CD14-positive monocyte (primary cell): ENCODE measurements at regions not wholly inside any gene's neighbourhood (a gene's known extent, or its start where the extent isn't known, plus 50 kb on each side); places are given as distances from the start of the nearest gene placed in this dataset.

ENCODE experiments used
- DNase-seq, 3 donors: peaks; one replicate each; pipeline ENCODE4 v3.0.0-alpha.2; 2011 to 2022
- H2AFZ ChIP-seq: 2 replicates; pipeline ENCODE4 v1.6.0; 2012; ENCODE audit warnings: mild to moderate bottlenecking, low read depth, low read length, inconsistent platforms; ENCODE audit not compliant: insufficient read depth, poor library complexity, severe bottlenecking
- H3K27ac ChIP-seq, 2 donors: 1 replicate in 1 of 2; 2 replicates in 1 of 2; pipeline ENCODE4 v1.5.1; 2012 to 2013; ENCODE audit warnings: low read length in 2 of 2, control low read depth in 1 of 2, inconsistent platforms in 1 of 2, low read depth in 1 of 2, mild to moderate bottlenecking in 1 of 2
- H3K27me3 ChIP-seq, 2 donors: one replicate each; pipeline versions ENCODE4 v1.6.0 to v1.6.1; 2011 to 2013; ENCODE audit warnings: low read length in 2 of 2; ENCODE audit not compliant: control insufficient read depth in 2 of 2, insufficient read depth in 2 of 2
- H3K36me3 ChIP-seq, 2 donors: replicated peaks in 1 of 2; 1 replicate in 1 of 2; 2 replicates in 1 of 2; pipeline versions ENCODE4 v1.5.1 to v1.6.1; 2012 to 2013; ENCODE audit warnings: low read length in 2 of 2, control low read depth in 1 of 2, inconsistent platforms in 1 of 2, mild to moderate bottlenecking in 1 of 2; ENCODE audit not compliant: insufficient read depth in 2 of 2, control insufficient read depth in 1 of 2
- H3K4me1 ChIP-seq, 2 donors: 1 replicate in 1 of 2; 2 replicates in 1 of 2; pipeline versions ENCODE4 v1.5.1 to v1.6.1; 2012 to 2013; ENCODE audit warnings: low read length in 2 of 2, control low read depth in 1 of 2, inconsistent platforms in 1 of 2, mild to moderate bottlenecking in 1 of 2, moderate library complexity in 1 of 2; ENCODE audit not compliant: insufficient read depth in 2 of 2, control insufficient read depth in 1 of 2
- H3K4me2 ChIP-seq: replicated peaks from 2 replicates; pipeline ENCODE3; 2012; ENCODE audit warnings: low read length, moderate library complexity, mild to moderate bottlenecking; ENCODE audit not compliant: poor library complexity, severe bottlenecking; ENCODE audit errors: extremely low read depth
- H3K4me3 ChIP-seq, 3 experiments: fragments of 200-600 bp in 1 of 3; sonication (generic) in 1 of 3; replicated peaks in 1 of 3; 1 replicate in 2 of 3; 2 replicates in 1 of 3; pipeline ENCODE4 v1.5.1; 2011 to 2013; ENCODE audit warnings: low read length in 3 of 3, mild to moderate bottlenecking in 3 of 3, control low read depth in 2 of 3, low read depth in 2 of 3, inconsistent platforms in 1 of 3, moderate library complexity in 1 of 3
- H3K79me2 ChIP-seq: 2 replicates; pipeline ENCODE4 v1.6.0; 2012; ENCODE audit warnings: mild to moderate bottlenecking, control low read depth, inconsistent platforms, low read length, moderate library complexity; ENCODE audit not compliant: insufficient read depth
- H3K9ac ChIP-seq: 2 replicates; pipeline ENCODE4 v1.6.0; 2017; ENCODE audit warnings: low read length, mild to moderate bottlenecking; ENCODE audit not compliant: insufficient read depth, poor library complexity, severe bottlenecking
- H3K9me3 ChIP-seq, 2 donors: replicated peaks in 1 of 2; 1 replicate in 1 of 2; 2 replicates in 1 of 2; pipeline versions ENCODE4 v1.5.1 to v1.6.1; 2012 to 2013; ENCODE audit warnings: low read length in 2 of 2, control low read depth in 1 of 2; ENCODE audit not compliant: control insufficient read depth in 1 of 2, insufficient read depth in 1 of 2
- H4K20me1 ChIP-seq: 2 replicates; pipeline ENCODE4 v1.6.0; 2012; ENCODE audit warnings: mild to moderate bottlenecking, low read length, control low read depth, moderate library complexity; ENCODE audit not compliant: insufficient read depth
- H3K27ac Mint-ChIP-seq, 7 donors: one replicate each; pipeline ENCODE4 v1.8.0; 2020; ENCODE audit warnings: mild to moderate bottlenecking in 7 of 7, mixed read lengths in 7 of 7, moderate library complexity in 6 of 7, inconsistent platforms in 2 of 7
- H3K27me3 Mint-ChIP-seq, 3 donors: one replicate each; pipeline ENCODE4 v1.8.0; 2021 to 2022; ENCODE audit warnings: low read depth in 3 of 3, mild to moderate bottlenecking in 3 of 3, mixed read lengths in 3 of 3, moderate library complexity in 3 of 3, inconsistent platforms in 1 of 3
- H3K36me3 Mint-ChIP-seq, 2 donors: one replicate each; pipeline ENCODE4 v1.8.0; 2020; ENCODE audit warnings: mixed read lengths in 2 of 2, inconsistent platforms in 1 of 2, mild to moderate bottlenecking in 1 of 2
- H3K4me1 Mint-ChIP-seq: one replicate; pipeline ENCODE4 v1.8.0; 2020; ENCODE audit warnings: mild to moderate bottlenecking, mixed read lengths
- H3K4me3 Mint-ChIP-seq, 2 donors: one replicate each; pipeline ENCODE4 v1.8.0; 2020; ENCODE audit warnings: mild to moderate bottlenecking in 2 of 2, mixed read lengths in 2 of 2, moderate library complexity in 1 of 2
- H3K9me3 Mint-ChIP-seq, 7 donors: one replicate each; pipeline ENCODE4 v1.8.0; 2020 to 2022; ENCODE audit warnings: mixed read lengths in 7 of 7, mild to moderate bottlenecking in 6 of 7, moderate library complexity in 6 of 7, inconsistent platforms in 2 of 7
- CTCF ChIP-seq: fragments of 200-600 bp; IDR thresholded peaks from one replicate; pipeline ENCODE4 v1.8.0; 2022; ENCODE audit warnings: antibody characterized with exemption, mild to moderate bottlenecking
- WGBS: methylation state at CpG from one replicate; pipeline ENCODE4 v1.1.5; 2013; ENCODE audit warnings: missing lambda C conversion rate; ENCODE audit not compliant: insufficient coverage; 5-methylcytosine and 5-hydroxymethylcytosine counted together
- intact Hi-C, 2 donors: fragments of 100-400 bp; cut with micrococcal nuclease; formaldehyde crosslinking; loops; one replicate each; pipeline versions ENCODE4 v1.15.0 to v1.15.1; 2023

- Histone ChIP-seq H3K27ac (no peak overlapping the region), H3K4me2 (no peak overlapping the region), H2AFZ (no peak overlapping the region), H3K27me3 (no peaks in the 10 kb centered on the region), H3K4me3 (no peak overlapping the region), H3K36me3 (no peaks in the 10 kb centered on the region), H3K4me1 (no peaks in the 10 kb centered on the region), H3K79me2 (no peaks in the 10 kb centered on the region), H4K20me1 (no peaks in the 10 kb centered on the region), H3K9me3 (no peaks in the 10 kb centered on the region), H3K9ac (no peak overlapping the region)
- H3K27ac Mint-ChIP-seq, result peak overlapping the region in 1 of 7 donors; percentile 4
- intact Hi-C loops, result no loop called here
- 89% methylated on average over 3 of the region's 9 CpGs for WGBS
- no peak for DNase-seq
- peaks cover 0 to 4% (median 1%) of the 10 kb centered on the region in 3 donors for H3K27me3 Mint-ChIP-seq
- no peaks in the 10 kb centered on the region for H3K36me3 Mint-ChIP-seq
- no peak for TF ChIP-seq CTCF
- H3K9me3 Mint-ChIP-seq, result no peaks in the 10 kb centered on the region
- H3K4me3 Mint-ChIP-seq, result no peak overlapping the region
- H3K4me1 Mint-ChIP-seq, result no peaks in the 10 kb centered on the region
These were observed 100.7 kb downstream of the EFNB1 start for GRCh38 chrX:68929332-68930150.

- Histone ChIP-seq H3K4me3 (no peak overlapping the region), H3K4me2 (no peak overlapping the region), H2AFZ (no peak overlapping the region), H3K9ac (no peak overlapping the region), H3K4me1 (no peaks in the 10 kb centered on the region), H3K27me3 (no peaks in the 10 kb centered on the region), H3K36me3 (no peaks in the 10 kb centered on the region), H3K9me3 (no peaks in the 10 kb centered on the region), H3K79me2 (no peaks in the 10 kb centered on the region), H4K20me1 (no peaks in the 10 kb centered on the region), H3K27ac (no peak overlapping the region)
- H3K4me3 Mint-ChIP-seq, result no peak overlapping the region
- peaks cover 0 to 4% (median 1%) of the 10 kb centered on the region in 3 donors for H3K27me3 Mint-ChIP-seq
- intact Hi-C loops, result no loop called here
- H3K36me3 Mint-ChIP-seq, result no peaks in the 10 kb centered on the region
- no peaks in the 10 kb centered on the region for H3K4me1 Mint-ChIP-seq
- no peak for TF ChIP-seq CTCF
- no peak overlapping the region for H3K27ac Mint-ChIP-seq
- 100% methylated on average over 3 of the region's 7 CpGs for WGBS
- H3K9me3 Mint-ChIP-seq, result no peaks in the 10 kb centered on the region
- no peak for DNase-seq
These were observed 99.6 kb downstream of the EFNB1 start for GRCh38 chrX:68928401-68928800.
